Liver (tissue), 3 donors: ENCODE measurements at regions not wholly inside any gene's neighbourhood (a gene's known extent, or its start where the extent isn't known, plus 50 kb on each side); places are given as distances from the start of the nearest gene placed in this dataset.

Source experiments
- EGR1 ChIP-seq, 2 donors: IDR thresholded peaks; 2 replicates each; pipeline ENCODE4 v1.6.1; 2016 to 2018; ENCODE audit warnings: antibody characterized with exemption in 2 of 2, low read depth in 2 of 2
- TF ChIP-seq, protein P1 (sequence below): fragments of 150-350 bp; IDR thresholded peaks from 2 replicates; pipeline ENCODE4 v1.5.1; 2017; ENCODE audit warnings: improper control_type of control experiment, low read depth, low read length; ENCODE audit not compliant: missing input control
- donor health status: healthy.
- donor health status: healthy.

DNA sequence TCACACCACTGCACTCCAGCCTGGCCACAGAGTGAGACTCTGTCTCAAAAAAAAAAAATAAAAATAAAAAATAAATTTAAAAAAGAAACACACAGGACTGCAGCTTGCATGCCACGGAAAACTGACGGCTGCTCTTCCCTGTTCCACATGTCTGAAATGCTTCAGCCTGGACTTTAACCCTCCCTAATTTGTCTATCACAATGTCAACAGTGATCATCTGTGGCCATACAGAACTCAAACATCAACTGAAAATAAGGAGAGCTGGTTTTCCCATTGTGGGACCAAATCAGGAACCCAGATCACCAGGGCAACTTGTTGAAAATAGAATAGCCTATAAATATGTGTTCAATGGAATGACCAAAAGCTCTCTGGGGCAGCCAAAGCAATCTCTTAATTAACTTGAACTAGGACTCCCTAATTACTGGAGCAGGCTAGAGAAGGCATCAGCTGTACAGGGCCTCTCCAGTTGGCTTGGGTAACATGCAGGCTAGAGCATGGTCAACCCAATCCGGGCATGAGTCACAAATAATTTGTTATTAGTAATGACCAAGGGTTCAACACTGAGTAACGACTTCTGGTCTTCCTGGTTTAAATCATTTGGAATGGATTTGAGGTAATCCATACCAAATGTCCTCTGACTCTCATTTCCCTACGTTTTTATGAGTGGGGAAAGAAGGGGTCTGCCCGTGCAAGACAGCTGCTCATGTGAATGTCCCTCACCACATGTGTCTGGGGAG lies 62.7 kb upstream of the KAZN start:
- TF ChIP-seq, protein P1, sequence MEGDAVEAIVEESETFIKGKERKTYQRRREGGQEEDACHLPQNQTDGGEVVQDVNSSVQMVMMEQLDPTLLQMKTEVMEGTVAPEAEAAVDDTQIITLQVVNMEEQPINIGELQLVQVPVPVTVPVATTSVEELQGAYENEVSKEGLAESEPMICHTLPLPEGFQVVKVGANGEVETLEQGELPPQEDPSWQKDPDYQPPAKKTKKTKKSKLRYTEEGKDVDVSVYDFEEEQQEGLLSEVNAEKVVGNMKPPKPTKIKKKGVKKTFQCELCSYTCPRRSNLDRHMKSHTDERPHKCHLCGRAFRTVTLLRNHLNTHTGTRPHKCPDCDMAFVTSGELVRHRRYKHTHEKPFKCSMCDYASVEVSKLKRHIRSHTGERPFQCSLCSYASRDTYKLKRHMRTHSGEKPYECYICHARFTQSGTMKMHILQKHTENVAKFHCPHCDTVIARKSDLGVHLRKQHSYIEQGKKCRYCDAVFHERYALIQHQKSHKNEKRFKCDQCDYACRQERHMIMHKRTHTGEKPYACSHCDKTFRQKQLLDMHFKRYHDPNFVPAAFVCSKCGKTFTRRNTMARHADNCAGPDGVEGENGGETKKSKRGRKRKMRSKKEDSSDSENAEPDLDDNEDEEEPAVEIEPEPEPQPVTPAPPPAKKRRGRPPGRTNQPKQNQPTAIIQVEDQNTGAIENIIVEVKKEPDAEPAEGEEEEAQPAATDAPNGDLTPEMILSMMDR = no peak
- TF ChIP-seq EGR1 (IDR thresholded peaks at IDR 0.05; ENCODE audit: low read depth in 2 of 2) = no peak
